Stimulated activated naive CD4-positive, alpha-beta T cell (primary cell): ENCODE measurements at regions not wholly inside any gene's neighbourhood (a gene's known extent, or its start where the extent isn't known, plus 50 kb on each side); places are given as distances from the start of the nearest gene placed in this dataset.

Source experiments
- DNase-seq, 6 experiments: peaks; one replicate each; lab custom pipeline; 2025; lab: John Stamatoyannopoulos, UW

- no peak for DNase-seq
Observed at GRCh38 chr13:53694814-53695532, 666.4 kb downstream of the OLFM4 start.

DNA sequence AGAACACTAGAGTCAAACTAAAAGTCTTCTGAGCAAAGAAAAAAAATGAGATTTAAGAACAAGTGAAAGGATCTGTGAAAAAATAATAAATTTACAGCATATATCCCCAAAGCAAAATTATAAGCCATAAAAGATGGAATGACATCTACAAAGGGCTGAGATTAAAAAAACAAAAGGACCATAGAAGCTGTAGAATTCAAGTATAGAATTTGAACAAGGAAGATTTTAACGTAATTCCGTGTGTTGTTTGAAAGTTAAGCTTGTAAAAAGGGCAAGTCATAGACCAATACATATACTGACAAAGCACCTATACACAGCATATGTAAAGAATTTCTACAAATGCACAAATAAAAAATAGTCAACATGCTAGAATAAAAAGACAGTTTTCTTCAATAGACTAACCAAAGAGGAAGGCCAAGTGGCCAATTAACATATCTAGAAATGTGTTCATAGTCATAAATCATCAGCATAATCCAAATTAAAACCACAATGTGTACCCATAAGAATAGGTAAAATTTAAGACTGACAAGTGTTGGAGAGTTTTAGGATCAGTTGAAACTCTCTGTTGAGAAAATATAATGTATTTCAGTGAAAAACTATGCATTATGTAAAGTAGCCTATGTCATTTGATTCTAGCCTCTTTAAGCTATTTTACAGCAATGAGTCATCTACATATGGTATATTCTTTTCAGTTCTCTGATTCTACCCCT is 674.9 kb downstream of the OLFM4 start:
- DNase-seq: no peak

DNA sequence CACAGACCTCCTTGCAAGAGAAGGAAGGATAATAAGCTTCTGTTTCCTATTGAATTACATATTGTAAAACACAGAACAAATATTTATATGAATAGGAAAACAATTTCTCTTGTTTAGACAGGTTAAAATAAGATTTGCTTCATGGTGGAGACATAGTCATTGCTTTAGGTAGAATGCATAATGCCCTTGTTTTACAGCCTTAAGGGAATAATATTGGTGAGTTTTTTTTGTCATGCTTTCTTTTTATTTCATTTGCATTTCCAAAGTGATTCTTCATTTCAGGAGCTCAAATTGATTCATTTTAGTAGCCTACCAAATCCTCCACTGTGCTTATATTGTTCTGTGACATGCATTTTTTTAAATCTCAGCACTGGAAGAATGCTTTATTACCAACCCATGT is 690.7 kb downstream of the OLFM4 start:
- DNase-seq: no peak

DNA sequence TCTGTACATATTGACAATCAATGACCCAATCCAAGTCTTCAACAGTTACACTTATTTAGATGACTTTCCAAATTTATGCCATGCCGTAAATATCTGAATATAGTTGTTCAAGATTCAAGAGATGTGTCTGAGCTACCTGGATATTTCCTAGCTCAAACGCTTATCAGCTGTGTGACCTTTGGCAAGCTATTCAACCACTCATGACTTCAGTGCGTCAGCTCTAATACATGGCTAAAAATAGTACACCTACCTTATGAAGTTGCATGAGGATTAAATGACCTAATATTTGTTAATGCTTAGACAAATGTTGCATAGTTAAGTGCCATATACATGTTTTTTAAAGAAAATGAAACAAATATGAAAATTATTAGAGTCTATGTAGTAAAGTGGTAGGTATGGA is 704.1 kb downstream of the OLFM4 start:
- no peak for DNase-seq

- no peak for DNase-seq
Observed at GRCh38 chr13:53743906-53744305, 715.3 kb downstream of the OLFM4 start.

DNA sequence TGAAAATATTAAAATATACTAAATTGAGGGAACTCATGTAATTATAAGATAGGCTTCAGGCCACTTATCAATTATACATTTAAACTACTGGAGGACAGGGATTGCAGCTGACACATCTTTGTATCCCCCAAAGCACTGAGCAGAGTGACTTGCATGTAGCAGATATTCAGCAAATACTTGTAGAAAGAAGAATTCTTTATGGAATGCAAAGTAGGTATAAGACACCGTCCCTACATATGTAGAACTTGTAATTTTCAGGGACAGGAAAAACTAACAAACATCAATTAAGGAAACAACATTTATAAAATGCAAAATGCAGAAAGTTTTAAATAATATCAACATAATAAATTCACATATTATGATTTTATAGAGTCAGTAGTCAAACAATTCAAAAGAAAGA is 719.2 kb downstream of the OLFM4 start:
- no peak for DNase-seq

GRCh38 chr13:53749306-53749705 is 720.7 kb downstream of the OLFM4 start:
- DNase-seq: no peak

GRCh38 chr13:53759016-53759415 is 730.4 kb downstream of the OLFM4 start:
- no peak for DNase-seq

- no peak for DNase-seq
Observed at GRCh38 chr13:53775807-53776206, 747.2 kb downstream of the OLFM4 start.

DNA sequence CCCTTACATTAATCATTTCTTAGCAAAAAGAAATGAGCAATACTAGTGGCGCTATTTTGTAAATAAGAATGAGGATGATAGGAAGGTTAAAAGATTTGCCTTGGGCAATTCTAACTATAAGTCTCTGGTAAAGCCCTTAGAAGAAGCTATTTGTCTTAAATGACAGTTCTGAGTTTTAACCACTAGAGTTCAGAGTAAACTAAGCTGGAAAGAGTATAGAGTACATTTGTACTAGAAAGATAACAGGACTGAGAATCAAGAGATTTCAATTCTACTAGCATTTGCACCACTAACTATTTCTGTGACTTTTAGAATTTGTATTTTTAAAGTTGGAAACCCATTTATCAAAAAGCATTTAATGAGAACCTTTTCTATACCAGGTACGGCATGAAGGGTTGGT is 750.3 kb downstream of the OLFM4 start:
- DNase-seq: no peak

- no peak for DNase-seq
Observed at GRCh38 chr13:53781941-53782340, 753.3 kb downstream of the OLFM4 start.

DNA sequence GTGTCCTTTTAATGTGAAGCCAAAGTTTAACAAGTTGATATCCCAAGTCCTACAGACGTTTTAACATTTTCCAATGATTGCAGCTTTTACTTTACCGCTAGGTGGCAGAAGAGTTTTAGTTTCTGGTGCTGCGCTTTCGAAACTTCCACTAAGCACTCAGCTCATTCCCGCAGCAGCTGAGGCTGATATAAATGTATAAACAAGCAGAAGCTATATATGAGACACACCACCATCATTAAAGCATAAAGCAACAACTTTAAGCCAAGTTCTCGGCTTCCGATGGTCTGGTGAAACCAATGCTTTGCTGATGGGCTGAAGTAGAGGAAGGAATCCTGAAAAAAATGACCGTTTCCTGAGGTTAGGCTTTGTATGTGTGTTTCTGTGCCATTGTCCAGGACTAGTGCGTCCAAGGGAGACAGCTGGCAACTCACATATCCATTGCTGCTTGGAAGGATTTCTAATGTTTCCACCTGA is 753.9 kb downstream of the OLFM4 start:
- DNase-seq: peak in 1 of 6 experiments; percentile 4

DNA sequence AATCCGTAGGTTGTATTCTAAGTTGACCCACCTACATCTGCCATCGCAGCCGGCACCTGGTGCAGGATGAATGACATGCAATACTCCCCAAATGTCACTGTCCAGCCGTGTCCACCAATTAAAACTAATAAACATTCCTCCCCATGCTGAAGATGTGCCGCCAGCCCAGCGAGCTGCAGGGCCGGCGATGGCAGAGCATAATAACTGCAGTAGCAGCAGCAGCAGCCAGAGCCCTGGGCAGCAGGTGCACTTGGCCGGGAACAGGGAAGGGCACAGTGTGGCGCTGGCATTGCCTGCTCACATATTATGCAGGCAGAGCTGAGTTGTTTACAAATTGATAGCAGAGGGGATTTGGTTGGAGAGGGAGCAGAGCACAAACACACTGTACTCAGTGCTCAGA is 754.9 kb downstream of the OLFM4 start:
- no peak for DNase-seq

DNA sequence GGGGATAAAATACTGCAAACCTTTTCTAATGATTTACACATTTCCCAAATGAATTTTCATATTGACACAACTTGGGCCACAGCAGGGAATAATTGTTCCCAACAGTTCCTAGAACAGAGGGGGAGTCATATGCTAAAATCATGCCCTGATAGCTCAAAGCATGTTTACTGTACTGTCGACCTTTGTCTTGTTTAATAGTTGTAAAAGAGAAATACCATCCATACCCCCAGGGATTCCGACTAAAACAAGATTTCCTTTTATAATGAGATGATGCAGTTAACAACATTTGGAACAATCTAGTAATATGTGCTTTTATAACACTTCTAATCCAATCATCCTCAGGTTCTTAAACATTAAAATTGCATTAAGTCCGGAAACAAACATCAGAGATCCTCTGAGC is 759.7 kb downstream of the OLFM4 start:
- no peak for DNase-seq

- DNase-seq: no peak
Observed at GRCh38 chr13:53800011-53800410, 771.4 kb downstream of the OLFM4 start.

GRCh38 chr13:53807251-53807834 is 778.7 kb downstream of the OLFM4 start:
- no peak for DNase-seq

DNA sequence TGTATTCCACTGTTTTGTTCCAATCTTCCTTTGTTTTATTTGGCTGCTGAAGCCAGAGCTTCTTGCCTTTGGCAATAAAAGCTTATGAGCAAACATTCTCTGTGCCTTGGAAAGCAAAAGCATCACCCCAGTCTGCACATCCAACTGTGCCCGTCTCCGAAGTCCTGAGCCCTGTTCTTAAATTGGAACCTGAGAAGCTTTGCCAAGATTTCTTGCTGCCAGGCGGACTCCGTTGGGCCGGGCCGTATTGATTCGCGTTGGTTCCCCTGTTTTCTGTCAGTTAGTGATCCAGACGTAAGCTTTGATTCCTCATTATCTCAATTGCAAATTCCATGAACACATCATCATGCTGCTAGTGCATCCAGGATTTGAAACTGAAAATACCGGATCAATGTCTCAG is 793.0 kb downstream of the OLFM4 start:
- no peak for DNase-seq

- no peak for DNase-seq
Observed at GRCh38 chr13:53822136-53822535, 793.5 kb downstream of the OLFM4 start.

GRCh38 chr13:53839461-53839860 is 810.8 kb downstream of the OLFM4 start:
- DNase-seq: no peak

GRCh38 chr13:53844473-53845146 is 816.0 kb downstream of the OLFM4 start:
- no peak for DNase-seq

- DNase-seq: no peak
Observed at GRCh38 chr13:53847502-53847901, 818.9 kb downstream of the OLFM4 start.

- no peak for DNase-seq
Observed at GRCh38 chr13:53848366-53848961, 819.9 kb downstream of the OLFM4 start.
